HG03342 (cell line): ENCODE measurements at regions not wholly inside any gene's neighbourhood (a gene's known extent, or its start where the extent isn't known, plus 50 kb on each side); places are given as distances from the start of the nearest gene placed in this dataset.
"Not testable (repeated sequence)": the region's sequence is repeated elsewhere in the genome, so short reads cannot be mapped to it uniquely, and the experiment has no call there.

Source experiments
- ATAC-seq: cut with Tn5 transposase; IDR thresholded peaks from one replicate; pipeline ENCODE4 v1.9.1; 2021; ENCODE audit warnings: mild to moderate bottlenecking, moderate library complexity; ENCODE audit not compliant: unreplicated experiment

DNA sequence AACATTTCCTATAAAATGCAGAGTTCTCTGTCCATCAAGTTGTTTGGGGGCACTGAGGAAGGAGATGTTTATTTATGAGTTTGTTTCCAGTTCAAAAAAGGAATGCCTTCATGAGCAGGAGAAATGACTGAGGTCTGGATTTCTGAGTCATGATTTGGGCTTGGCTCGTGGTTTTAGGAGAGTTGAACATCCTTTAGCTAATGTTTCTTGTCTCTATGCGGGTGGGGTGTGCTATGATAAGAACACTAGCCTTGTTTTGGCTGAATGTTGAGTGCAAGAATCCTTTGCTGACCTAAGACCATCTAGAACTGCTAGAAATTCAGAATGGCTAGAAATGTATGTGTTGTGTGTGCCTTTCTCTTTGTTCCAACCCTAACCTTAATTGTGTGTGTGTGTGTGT lies 59.1 kb upstream of the NBPF11 start:
- not testable (repeated sequence) for ATAC-seq

DNA sequence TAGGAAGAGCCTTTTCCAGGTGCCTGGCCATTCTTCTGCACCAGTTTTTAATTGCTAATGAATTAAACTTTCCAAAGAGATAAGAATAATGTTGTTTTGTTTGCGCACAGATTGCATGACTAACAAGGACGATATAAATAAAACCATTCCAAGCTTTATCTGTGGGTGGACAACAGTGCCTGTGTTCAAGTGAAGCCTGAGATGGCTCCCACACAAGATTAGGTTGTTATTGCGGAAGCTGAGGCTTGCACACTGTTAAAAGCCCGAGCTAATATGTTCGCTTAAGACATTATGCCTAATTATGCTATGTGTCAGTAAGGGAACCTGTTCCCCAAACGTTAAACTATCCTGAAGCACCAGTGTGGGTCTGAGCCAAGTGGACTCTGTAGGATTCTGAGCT lies 58.5 kb upstream of the NBPF11 start:
- ATAC-seq, result not testable (repeated sequence)

DNA sequence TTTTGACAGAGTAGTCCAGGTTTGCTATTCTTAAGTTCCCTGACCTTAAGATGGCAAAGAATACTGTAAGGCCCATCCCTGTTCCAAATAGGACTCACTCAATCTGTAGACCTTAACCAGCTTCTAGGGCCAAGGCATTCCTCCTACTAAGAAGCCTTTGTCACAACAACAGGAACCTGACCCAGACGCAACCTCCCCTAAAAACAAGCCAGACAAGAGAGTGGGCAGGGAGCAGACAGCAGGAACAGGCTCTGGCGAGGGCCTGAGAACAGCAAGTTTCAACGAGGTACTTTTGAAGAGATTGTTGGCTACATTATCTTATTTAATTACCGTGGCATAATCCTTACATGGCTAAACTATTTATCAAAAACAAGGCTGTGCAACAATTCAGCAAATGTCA lies 58.1 kb upstream of the NBPF11 start:
- not testable (repeated sequence) for ATAC-seq

DNA sequence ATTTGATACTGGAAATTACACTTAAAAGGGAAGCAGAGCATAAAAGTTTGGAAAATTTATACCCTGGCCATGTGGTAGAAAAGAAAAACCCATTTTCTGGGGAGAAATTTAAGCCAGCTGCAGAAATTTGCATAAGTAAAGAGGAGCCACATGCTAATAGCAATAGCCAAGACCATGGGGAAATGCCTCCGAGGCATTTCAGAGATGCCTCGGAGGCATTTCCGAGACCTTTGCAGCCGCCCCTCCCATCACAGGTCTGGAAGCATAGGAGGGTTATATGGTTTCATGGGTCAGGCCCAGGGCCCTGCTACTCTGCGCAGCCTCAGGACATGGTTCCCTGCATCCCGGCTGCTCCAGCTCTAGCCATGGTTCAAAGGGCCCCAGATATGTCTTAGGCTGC lies 49.9 kb upstream of the NBPF11 start:
- not testable (repeated sequence) for ATAC-seq
